ENCODE measurements at regions not wholly inside any gene's neighbourhood (a gene's known extent, or its start where the extent isn't known, plus 50 kb on each side); places are given as distances from the start of the nearest gene placed in this dataset.

- Histone ChIP-seq H3K4me3 (ENCODE audit: insufficient read depth, low read length, poor library complexity, severe bottlenecking) (no peak overlapping the region), H3K27ac (ENCODE audit: low read depth, low read length) (no peak overlapping the region), H3K9me3 (ENCODE audit: insufficient read depth, low read length) (no peaks in the 10 kb centered on the region; the same call in 1 of the 2 replicates), H3K79me2 (ENCODE audit: insufficient read depth, low read length) (no peaks in the 10 kb centered on the region), H3K27me3 (ENCODE audit: low read length) (no peaks in the 10 kb centered on the region), H2AFZ (ENCODE audit: low read depth, low read length, severe bottlenecking) (no peak overlapping the region), H3K9me2 (replicated peaks; ENCODE audit: insufficient read depth, low read length) (no peaks in the 10 kb centered on the region), H3K9ac (ENCODE audit: low read length) (no peak overlapping the region), H4K20me1 (ENCODE audit: low read depth, low read length) (no peaks in the 10 kb centered on the region), H3F3A (ENCODE audit: insufficient read depth) (no peaks in the 10 kb centered on the region), H3K4me2 (ENCODE audit: low read depth, low read length, poor library complexity, severe bottlenecking) (no peak overlapping the region), H3K36me3 (ENCODE audit: low read length) (no peaks in the 10 kb centered on the region)
- no peak for TF ChIP-seq EZH2phosphoT487 (conservative IDR thresholded peaks at IDR 0.05; ENCODE audit: low read length)
- TF ChIP-seq, protein P1, sequence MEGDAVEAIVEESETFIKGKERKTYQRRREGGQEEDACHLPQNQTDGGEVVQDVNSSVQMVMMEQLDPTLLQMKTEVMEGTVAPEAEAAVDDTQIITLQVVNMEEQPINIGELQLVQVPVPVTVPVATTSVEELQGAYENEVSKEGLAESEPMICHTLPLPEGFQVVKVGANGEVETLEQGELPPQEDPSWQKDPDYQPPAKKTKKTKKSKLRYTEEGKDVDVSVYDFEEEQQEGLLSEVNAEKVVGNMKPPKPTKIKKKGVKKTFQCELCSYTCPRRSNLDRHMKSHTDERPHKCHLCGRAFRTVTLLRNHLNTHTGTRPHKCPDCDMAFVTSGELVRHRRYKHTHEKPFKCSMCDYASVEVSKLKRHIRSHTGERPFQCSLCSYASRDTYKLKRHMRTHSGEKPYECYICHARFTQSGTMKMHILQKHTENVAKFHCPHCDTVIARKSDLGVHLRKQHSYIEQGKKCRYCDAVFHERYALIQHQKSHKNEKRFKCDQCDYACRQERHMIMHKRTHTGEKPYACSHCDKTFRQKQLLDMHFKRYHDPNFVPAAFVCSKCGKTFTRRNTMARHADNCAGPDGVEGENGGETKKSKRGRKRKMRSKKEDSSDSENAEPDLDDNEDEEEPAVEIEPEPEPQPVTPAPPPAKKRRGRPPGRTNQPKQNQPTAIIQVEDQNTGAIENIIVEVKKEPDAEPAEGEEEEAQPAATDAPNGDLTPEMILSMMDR (IDR thresholded peaks at IDR 0.05; ENCODE audit: insufficient read depth, low read length, poor library complexity, severe bottlenecking): no peak
Observed at GRCh38 chr5:155765715-155766114, 561.2 kb upstream of the SGCD start.

GRCh38 chr5:155767470-155767869, 559.5 kb upstream of the SGCD start:
- no peak overlapping the region for H3K9ac ChIP-seq (ENCODE audit: low read length)
- H3K4me2 ChIP-seq (ENCODE audit: low read depth, low read length, poor library complexity, severe bottlenecking): no peak overlapping the region
- H3K27ac ChIP-seq (ENCODE audit: low read depth, low read length): no peak overlapping the region
- no peaks in the 10 kb centered on the region for H3K9me2 ChIP-seq (replicated peaks; ENCODE audit: insufficient read depth, low read length)
- H2AFZ ChIP-seq (ENCODE audit: low read depth, low read length, severe bottlenecking): no peak overlapping the region
- H3K27me3 ChIP-seq (ENCODE audit: low read length): no peaks in the 10 kb centered on the region
- H3F3A ChIP-seq (ENCODE audit: insufficient read depth): no peaks in the 10 kb centered on the region
- no peaks in the 10 kb centered on the region for H3K79me2 ChIP-seq (ENCODE audit: insufficient read depth, low read length)
- no peaks in the 10 kb centered on the region for H3K9me3 ChIP-seq (ENCODE audit: insufficient read depth, low read length)
- no peak overlapping the region for H3K4me3 ChIP-seq (ENCODE audit: insufficient read depth, low read length, poor library complexity, severe bottlenecking)
- H3K36me3 ChIP-seq (ENCODE audit: low read length): no peaks in the 10 kb centered on the region
- no peak for TF ChIP-seq EZH2phosphoT487 (conservative IDR thresholded peaks at IDR 0.05; ENCODE audit: low read length)
- TF ChIP-seq, protein P1 (IDR thresholded peaks at IDR 0.05; ENCODE audit: insufficient read depth, low read length, poor library complexity, severe bottlenecking): no peak
- no peaks in the 10 kb centered on the region for H4K20me1 ChIP-seq (ENCODE audit: low read depth, low read length)

DNA sequence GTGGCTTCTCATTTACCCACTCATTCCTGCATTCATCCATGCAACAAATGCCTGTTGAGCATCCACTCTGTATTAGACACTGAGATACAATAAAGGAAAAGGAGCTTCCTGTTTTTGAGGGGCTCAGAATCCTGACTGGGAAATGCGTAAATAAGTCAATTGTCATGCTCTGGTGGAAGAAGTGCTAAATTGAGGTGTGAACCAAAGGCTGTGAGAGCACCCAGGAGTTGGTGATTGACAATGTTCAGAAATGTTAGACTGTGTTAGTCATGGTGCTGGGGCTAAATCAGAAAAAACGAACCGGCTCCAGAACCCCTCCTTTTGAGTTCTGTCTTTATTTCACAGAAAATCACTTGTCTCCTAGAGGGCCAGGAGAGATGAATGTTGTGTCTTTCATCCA, 558.6 kb upstream of the SGCD start:
- H3K4me2 ChIP-seq (ENCODE audit: low read depth, low read length, poor library complexity, severe bottlenecking): no peak overlapping the region
- H3F3A ChIP-seq (ENCODE audit: insufficient read depth): no peaks in the 10 kb centered on the region
- H3K9me3 ChIP-seq (ENCODE audit: insufficient read depth, low read length): no peaks in the 10 kb centered on the region
- H3K27me3 ChIP-seq (ENCODE audit: low read length): no peaks in the 10 kb centered on the region
- H3K4me3 ChIP-seq (ENCODE audit: insufficient read depth, low read length, poor library complexity, severe bottlenecking): no peak overlapping the region
- no peaks in the 10 kb centered on the region for H3K79me2 ChIP-seq (ENCODE audit: insufficient read depth, low read length)
- TF ChIP-seq, protein P1 (IDR thresholded peaks at IDR 0.05; ENCODE audit: insufficient read depth, low read length, poor library complexity, severe bottlenecking): no peak
- TF ChIP-seq EZH2phosphoT487 (conservative IDR thresholded peaks at IDR 0.05; ENCODE audit: low read length): no peak
- H4K20me1 ChIP-seq (ENCODE audit: low read depth, low read length): no peaks in the 10 kb centered on the region
- H3K36me3 ChIP-seq (ENCODE audit: low read length): no peaks in the 10 kb centered on the region
- no peaks in the 10 kb centered on the region for H3K9me2 ChIP-seq (replicated peaks; ENCODE audit: insufficient read depth, low read length)
- no peak overlapping the region for H3K27ac ChIP-seq (ENCODE audit: low read depth, low read length)
- no peak overlapping the region for H2AFZ ChIP-seq (ENCODE audit: low read depth, low read length, severe bottlenecking)
- H3K9ac ChIP-seq (ENCODE audit: low read length): no peak overlapping the region
